Right atrium auricular region (tissue), 2 donors: ENCODE measurements at regions not wholly inside any gene's neighbourhood (a gene's known extent, or its start where the extent isn't known, plus 50 kb on each side); places are given as distances from the start of the nearest gene placed in this dataset.

Experiments
- DNase-seq: peaks from one replicate; pipeline ENCODE4 v3.0.0-alpha.2; 2019; ENCODE audit warnings: low spot score
- H3K27ac ChIP-seq, 2 donors: fragments of 200-600 bp; sonication (generic); 1 replicate in 1 of 2; 2 replicates in 1 of 2; pipeline ENCODE4 v1.5.1; 2016 to 2019
- H3K27me3 ChIP-seq, 2 donors: fragments of 200-600 bp; sonication (generic); one replicate each; pipeline versions ENCODE4 v1.5.1 to v1.6.0; 2017 to 2019
- H3K36me3 ChIP-seq: fragments of 200-600 bp; sonication (generic); one replicate; pipeline ENCODE4 v1.5.1; 2016
- H3K4me1 ChIP-seq, 2 donors: fragments of 200-600 bp; sonication (generic); one replicate each; pipeline versions ENCODE4 v1.5.1 to v1.6.0; 2017 to 2019
- H3K4me3 ChIP-seq, 2 donors: fragments of 200-600 bp; sonication (generic); 1 replicate in 1 of 2; 2 replicates in 1 of 2; pipeline ENCODE4 v1.5.1; 2017 to 2019; ENCODE audit warnings: mild to moderate bottlenecking in 1 of 2, moderate library complexity in 1 of 2
- H3K9me3 ChIP-seq, 2 donors: fragments of 200-600 bp; sonication (generic); one replicate each; pipeline ENCODE4 v1.5.1; 2019
- CTCF ChIP-seq, 2 donors: fragments of 200-600 bp; sonication (generic); IDR thresholded peaks; one replicate each; pipeline ENCODE4 v1.5.1; 2019; ENCODE audit warnings: antibody characterized with exemption in 2 of 2

DNA sequence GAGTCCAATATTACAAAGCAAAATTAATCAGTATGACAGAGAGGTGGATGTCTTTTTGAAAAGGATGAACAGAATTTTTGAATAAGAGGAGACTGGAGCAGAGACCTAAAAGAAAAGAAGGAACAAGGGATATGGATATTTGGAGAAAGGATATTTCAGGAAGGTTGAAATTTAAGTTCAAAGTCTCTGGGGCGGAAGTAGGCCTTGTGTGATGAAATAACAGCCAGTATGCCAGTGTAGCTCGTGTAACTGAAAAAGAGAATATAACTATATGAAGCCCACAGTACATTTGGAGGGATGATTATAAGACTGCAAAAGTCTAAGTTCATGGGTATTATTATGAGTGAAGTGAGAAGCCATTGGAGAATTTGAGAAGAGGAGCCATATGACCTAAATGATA lies 766.7 kb downstream of the GBE1 start:
- no peak for TF ChIP-seq CTCF (IDR thresholded peaks at IDR 0.05)
- H3K9me3 ChIP-seq = no peaks in the 10 kb centered on the region
- H3K4me1 ChIP-seq = no peaks in the 10 kb centered on the region
- no peak overlapping the region for H3K27ac ChIP-seq
- no peak overlapping the region for H3K4me3 ChIP-seq
- H3K27me3 ChIP-seq = no peaks in the 10 kb centered on the region
- no peak for DNase-seq
- H3K36me3 ChIP-seq = no peaks in the 10 kb centered on the region

GRCh38 chr3:80994085-80994665 lies 767.3 kb downstream of the GBE1 start:
- no peak for TF ChIP-seq CTCF (IDR thresholded peaks at IDR 0.05)
- Histone ChIP-seq H3K4me1 (no peaks in the 10 kb centered on the region), H3K27me3 (no peaks in the 10 kb centered on the region), H3K27ac (no peak overlapping the region), H3K36me3 (no peaks in the 10 kb centered on the region), H3K4me3 (no peak overlapping the region), H3K9me3 (no peaks in the 10 kb centered on the region)
- no peak for DNase-seq

GRCh38 chr3:80993241-80993945 lies 768.1 kb downstream of the GBE1 start:
- H3K27me3 ChIP-seq = no peaks in the 10 kb centered on the region
- H3K4me3 ChIP-seq = no peak overlapping the region
- no peaks in the 10 kb centered on the region for H3K36me3 ChIP-seq
- no peak for TF ChIP-seq CTCF (IDR thresholded peaks at IDR 0.05)
- H3K4me1 ChIP-seq = no peaks in the 10 kb centered on the region
- H3K9me3 ChIP-seq = no peaks in the 10 kb centered on the region
- no peak overlapping the region for H3K27ac ChIP-seq
- DNase-seq = no peak

DNA sequence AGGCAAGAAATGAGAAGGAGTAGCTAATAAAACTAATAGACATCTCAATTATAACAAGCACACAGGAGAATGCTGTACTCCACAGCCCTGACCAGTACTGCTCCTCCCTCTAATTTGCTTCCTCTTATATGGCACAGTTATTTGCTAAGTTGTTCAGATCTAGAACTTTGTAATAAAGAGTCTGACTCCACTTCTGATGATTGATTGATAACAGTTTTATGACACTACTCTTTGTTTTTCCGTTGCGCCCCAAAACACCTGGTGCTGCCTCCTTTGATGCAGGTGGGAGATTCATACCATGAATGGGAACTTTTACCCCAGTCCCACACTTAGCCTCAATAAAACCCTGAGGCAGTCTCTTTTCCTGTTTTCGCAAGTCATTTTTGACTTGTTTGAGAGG lies 777.7 kb downstream of the GBE1 start:
- no peak overlapping the region for H3K4me3 ChIP-seq
- no peak overlapping the region for H3K27ac ChIP-seq
- H3K36me3 ChIP-seq = no peaks in the 10 kb centered on the region
- H3K27me3 ChIP-seq = no peaks in the 10 kb centered on the region
- no peak for TF ChIP-seq CTCF (IDR thresholded peaks at IDR 0.05)
- no peaks in the 10 kb centered on the region for H3K9me3 ChIP-seq
- H3K4me1 ChIP-seq = no peaks in the 10 kb centered on the region
- no peak for DNase-seq

DNA sequence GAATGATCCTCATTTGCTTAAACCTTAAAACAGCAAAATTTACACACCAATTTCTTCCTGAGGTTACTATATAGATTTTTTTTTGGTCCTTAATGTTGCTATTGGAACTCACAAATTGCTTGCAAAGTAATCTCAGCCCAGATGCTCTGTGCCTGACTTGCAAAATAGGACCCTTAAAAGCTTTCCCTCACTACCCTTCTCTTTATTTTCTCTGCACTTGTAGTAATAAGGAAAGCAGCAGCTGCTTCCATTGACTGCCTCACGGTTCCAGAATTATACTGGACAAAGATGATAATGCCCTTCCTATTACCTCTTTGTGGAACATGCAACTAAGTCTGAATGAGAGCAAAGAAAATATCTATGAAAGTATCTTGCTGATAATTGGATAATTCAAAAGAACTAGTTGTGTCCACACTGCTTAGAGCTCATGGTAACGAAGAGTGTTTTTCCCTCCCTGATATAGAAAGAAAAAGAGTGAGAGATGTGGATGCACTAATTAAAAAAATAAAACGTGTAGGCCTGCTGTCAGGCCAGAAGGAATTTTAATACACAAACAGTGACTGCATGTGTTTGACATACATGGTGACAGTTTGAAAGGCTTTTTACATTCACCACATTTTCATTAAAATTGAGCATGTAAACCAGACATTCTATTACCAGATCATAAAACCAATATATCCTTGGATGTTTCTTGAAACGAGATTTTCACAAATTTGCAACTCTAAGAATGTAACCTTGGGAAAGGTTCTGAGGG lies 783.1 kb downstream of the GBE1 start:
- no peak for DNase-seq
- Histone ChIP-seq H3K9me3 (no peaks in the 10 kb centered on the region), H3K4me3 (no peak overlapping the region), H3K27me3 (no peaks in the 10 kb centered on the region), H3K4me1 (no peaks in the 10 kb centered on the region), H3K27ac (no peak overlapping the region), H3K36me3 (no peaks in the 10 kb centered on the region)
- no peak for TF ChIP-seq CTCF (IDR thresholded peaks at IDR 0.05)
